ENCODE measurements at regions not wholly inside any gene's neighbourhood (a gene's known extent, or its start where the extent isn't known, plus 50 kb on each side); places are given as distances from the start of the nearest gene placed in this dataset.
"Not testable (repeated sequence)": the region's sequence is repeated elsewhere in the genome, so short reads cannot be mapped to it uniquely, and the experiment has no call there.

DNA sequence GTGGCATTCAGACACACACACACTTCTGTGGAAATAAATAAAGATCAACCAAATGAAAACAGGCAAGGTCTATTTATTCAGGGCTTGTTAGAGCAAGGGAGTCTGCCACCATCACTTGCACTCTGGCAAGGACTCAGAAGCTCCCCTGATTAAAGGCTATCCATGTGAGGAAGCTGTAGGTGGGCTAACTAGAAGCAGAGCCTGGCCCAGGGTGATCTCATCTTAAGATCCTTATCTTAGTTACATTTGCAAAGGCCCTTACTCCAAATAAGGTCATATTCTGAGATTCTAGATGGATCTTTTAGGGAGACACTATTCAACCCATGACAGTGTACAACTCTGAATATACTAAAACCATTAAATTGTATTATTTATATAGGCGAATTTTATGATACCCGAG lies 190.0 kb upstream of the SRD5A2 start:
- no peaks in the 10 kb centered on the region for H3K36me3 ChIP-seq (replicated peaks)
- TF ChIP-seq, protein P1, sequence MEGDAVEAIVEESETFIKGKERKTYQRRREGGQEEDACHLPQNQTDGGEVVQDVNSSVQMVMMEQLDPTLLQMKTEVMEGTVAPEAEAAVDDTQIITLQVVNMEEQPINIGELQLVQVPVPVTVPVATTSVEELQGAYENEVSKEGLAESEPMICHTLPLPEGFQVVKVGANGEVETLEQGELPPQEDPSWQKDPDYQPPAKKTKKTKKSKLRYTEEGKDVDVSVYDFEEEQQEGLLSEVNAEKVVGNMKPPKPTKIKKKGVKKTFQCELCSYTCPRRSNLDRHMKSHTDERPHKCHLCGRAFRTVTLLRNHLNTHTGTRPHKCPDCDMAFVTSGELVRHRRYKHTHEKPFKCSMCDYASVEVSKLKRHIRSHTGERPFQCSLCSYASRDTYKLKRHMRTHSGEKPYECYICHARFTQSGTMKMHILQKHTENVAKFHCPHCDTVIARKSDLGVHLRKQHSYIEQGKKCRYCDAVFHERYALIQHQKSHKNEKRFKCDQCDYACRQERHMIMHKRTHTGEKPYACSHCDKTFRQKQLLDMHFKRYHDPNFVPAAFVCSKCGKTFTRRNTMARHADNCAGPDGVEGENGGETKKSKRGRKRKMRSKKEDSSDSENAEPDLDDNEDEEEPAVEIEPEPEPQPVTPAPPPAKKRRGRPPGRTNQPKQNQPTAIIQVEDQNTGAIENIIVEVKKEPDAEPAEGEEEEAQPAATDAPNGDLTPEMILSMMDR (IDR thresholded peaks at IDR 0.05; ENCODE audit: low read depth, low read length, missing control alignments), result no peak
- H3K27me3 ChIP-seq (replicated peaks), result no peaks in the 10 kb centered on the region
- in situ Hi-C loops (cut with HindIII; ENCODE audit: low pct_ligation_motif_present, low sequenced_read_pairs), result no loop called here
- H3K4me3 ChIP-seq (ENCODE audit: low read depth, low read length), result no peak overlapping the region
- DNase-seq, result no peak
- H3K27ac ChIP-seq, result no peak overlapping the region

DNA sequence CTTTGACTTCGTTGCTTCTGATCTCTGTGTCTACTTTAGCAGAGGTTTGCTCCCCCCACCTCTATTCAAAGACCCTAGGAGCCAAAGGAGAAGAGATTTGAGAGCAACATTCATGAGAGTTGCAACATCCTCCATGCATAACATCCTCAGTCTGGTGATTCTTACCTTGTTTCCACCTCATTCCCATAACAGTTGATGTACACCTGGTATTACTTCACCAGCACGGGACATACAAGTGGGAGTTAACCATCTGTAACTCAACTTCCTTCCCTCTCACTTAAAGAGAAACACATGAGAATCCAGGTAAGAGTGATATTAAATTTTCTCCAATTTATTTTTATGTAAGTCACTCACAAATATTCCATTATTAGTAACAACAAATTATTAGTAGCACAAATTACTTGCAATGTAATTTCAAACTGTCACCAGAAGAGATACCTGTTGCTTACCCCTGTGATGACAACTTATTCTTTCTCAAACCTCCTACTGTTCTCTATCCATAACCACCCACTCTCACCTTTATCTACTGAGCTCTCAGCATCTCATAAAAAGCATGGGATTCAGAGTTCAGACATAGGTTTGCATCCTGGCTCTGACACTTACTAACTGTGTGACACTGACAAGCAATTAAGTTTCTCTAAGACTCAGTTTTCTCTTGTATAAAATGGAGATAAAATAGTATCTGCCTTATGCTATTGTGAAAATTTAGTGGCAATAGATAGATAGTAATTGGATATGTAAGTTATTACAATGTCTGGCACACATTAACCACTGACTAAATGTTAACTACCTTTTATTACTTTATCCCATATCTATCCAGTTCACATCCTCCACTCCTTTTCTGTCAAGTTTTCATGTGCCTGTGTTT lies 184.6 kb upstream of the SRD5A2 start:
- in situ Hi-C loops (cut with HindIII; ENCODE audit: low pct_ligation_motif_present, low sequenced_read_pairs), result no loop called here
- Histone ChIP-seq H3K27me3 (replicated peaks) (no peaks in the 10 kb centered on the region), H3K36me3 (replicated peaks) (no peaks in the 10 kb centered on the region), H3K27ac (no peak overlapping the region), H3K4me3 (ENCODE audit: low read depth, low read length) (no peak overlapping the region)
- TF ChIP-seq, protein P1 (IDR thresholded peaks at IDR 0.05; ENCODE audit: low read depth, low read length, missing control alignments), result no peak
- no peak for DNase-seq

DNA sequence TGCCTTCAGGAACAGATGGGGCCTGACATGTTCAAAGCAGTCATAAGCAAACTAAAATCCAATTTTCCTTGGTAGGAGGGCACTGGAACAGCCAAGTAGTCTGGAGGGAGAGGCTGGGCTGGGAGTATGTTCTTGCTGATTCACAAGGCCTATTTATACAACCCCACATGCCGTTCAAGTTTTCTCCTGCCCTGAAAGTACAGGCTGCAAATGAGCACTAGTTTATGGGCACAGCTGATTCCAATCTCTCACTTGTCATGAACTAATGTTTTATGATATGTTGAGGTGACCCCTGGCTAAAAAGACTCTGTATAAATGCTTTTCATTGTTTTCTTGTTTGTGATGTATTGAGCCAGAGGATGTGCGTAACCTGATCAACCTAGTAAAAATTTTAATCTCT lies 183.4 kb upstream of the SRD5A2 start:
- TF ChIP-seq, protein P1 (IDR thresholded peaks at IDR 0.05; ENCODE audit: low read depth, low read length, missing control alignments), result no peak
- in situ Hi-C loops (cut with HindIII; ENCODE audit: low pct_ligation_motif_present, low sequenced_read_pairs), result no loop called here
- no peak overlapping the region for H3K4me3 ChIP-seq (ENCODE audit: low read depth, low read length)
- no peak overlapping the region for H3K27ac ChIP-seq
- no peaks in the 10 kb centered on the region for H3K36me3 ChIP-seq (replicated peaks)
- DNase-seq, result no peak
- no peaks in the 10 kb centered on the region for H3K27me3 ChIP-seq (replicated peaks)

DNA sequence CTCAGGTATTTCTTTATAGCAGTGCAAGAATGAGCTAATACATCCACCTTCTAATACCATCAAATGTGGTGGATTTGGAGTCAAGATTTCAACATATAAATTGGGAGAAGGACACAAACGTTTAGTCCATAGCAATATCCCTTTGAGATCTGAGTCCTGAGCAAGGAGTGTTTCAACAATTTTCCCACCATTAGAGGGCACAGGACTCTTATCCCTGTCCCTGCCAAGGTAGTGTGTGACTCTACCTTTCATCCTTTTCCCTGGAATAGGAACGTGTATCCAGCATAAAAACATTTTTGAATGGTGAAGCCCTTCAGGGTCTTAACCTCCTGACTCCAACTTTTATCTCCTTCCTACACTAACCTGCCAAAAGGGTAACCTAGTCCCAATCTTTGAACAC lies 181.3 kb upstream of the SRD5A2 start:
- no peaks in the 10 kb centered on the region for H3K27me3 ChIP-seq (replicated peaks)
- no peak for DNase-seq
- H3K4me3 ChIP-seq (ENCODE audit: low read depth, low read length), result no peak overlapping the region
- H3K27ac ChIP-seq, result no peak overlapping the region
- in situ Hi-C loops (cut with HindIII; ENCODE audit: low pct_ligation_motif_present, low sequenced_read_pairs), result no loop called here
- no peaks in the 10 kb centered on the region for H3K36me3 ChIP-seq (replicated peaks)
- TF ChIP-seq, protein P1 (IDR thresholded peaks at IDR 0.05; ENCODE audit: low read depth, low read length, missing control alignments), result no peak

DNA sequence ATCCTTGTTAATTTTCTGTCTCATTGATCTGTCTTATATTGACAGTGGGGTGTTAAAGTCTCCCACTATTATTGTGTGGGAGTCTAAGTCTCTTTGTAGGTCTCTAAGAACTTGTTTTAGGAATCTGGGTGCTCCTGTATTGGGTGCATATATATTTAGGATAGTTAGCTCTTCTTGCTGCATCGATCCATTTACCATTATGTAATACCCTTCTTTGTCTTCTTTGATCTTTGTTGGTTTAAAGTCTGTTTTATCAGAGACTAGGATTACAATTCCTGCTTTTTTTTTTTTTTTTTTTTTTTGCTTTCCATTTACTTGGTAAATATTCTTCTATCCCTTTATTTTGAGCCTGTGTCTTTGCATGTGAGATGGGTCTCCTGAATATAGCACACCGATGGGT lies 176.6 kb upstream of the SRD5A2 start:
- H3K27ac ChIP-seq; H3K36me3 ChIP-seq (replicated peaks); in situ Hi-C loops (cut with HindIII; ENCODE audit: low pct_ligation_motif_present, low sequenced_read_pairs); H3K4me3 ChIP-seq (ENCODE audit: low read depth, low read length); H3K27me3 ChIP-seq (replicated peaks); DNase-seq: not testable (repeated sequence)

DNA sequence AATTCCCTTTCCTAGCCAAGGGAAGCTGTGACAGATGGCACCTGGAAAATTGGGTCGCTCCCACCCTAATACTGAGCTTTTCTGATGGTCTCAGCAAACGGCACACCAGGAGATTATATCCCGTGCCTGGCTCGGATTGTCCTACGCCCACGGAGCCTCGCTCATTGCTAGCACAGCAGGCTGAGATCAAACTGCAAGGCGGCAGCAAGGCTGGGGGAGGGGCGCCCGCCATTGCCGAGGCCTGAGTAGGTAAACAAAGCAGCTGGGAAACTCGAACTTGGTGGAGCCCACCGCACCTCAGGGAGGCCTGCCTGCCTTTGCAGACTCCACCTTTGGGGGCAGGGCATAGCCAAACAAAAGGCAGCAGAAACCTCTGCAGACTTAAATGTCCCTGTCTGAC lies 168.0 kb upstream of the SRD5A2 start:
- H3K36me3 ChIP-seq (replicated peaks); H3K27ac ChIP-seq; DNase-seq; H3K4me3 ChIP-seq (ENCODE audit: low read depth, low read length); in situ Hi-C loops (cut with HindIII; ENCODE audit: low pct_ligation_motif_present, low sequenced_read_pairs); H3K27me3 ChIP-seq (replicated peaks): not testable (repeated sequence)

DNA sequence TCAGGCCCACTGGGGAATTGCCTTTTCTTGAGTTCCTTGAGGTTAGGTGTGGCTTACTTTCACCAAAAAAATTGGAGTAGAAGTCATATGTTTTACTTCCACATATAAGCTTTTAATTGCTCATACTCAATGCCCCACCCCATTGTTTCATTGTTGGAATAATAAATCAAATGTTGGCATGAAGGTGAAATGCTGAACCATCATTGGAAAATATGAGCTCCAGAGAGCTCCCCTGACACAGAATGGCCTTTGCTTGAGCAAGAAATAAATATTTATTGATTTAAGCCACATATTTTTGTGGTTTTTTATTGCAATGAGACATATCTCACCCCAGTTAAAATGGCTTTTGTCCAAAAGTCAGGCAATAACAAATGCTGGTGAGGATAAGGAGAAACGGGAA lies 167.3 kb upstream of the SRD5A2 start:
- Histone ChIP-seq H3K27me3 (replicated peaks) (no peaks in the 10 kb centered on the region), H3K4me3 (ENCODE audit: low read depth, low read length) (no peak overlapping the region), H3K27ac (no peak overlapping the region), H3K36me3 (replicated peaks) (no peaks in the 10 kb centered on the region)
- TF ChIP-seq, protein P1 (IDR thresholded peaks at IDR 0.05; ENCODE audit: low read depth, low read length, missing control alignments), result no peak
- DNase-seq, result no peak
- in situ Hi-C loops (cut with HindIII; ENCODE audit: low pct_ligation_motif_present, low sequenced_read_pairs), result no loop called here

Data from brain microvascular endothelial cell (primary cell).